Esophagus squamous epithelium (tissue), 5 donors: ENCODE measurements at regions not wholly inside any gene's neighbourhood (a gene's known extent, or its start where the extent isn't known, plus 50 kb on each side); places are given as distances from the start of the nearest gene placed in this dataset.

Experiments used
- DNase-seq: peaks from one replicate; lab custom pipeline; 2025; lab: John Stamatoyannopoulos, UW
- H3K27ac ChIP-seq, 4 donors: fragments of 200-600 bp; sonication (generic); one replicate each; pipeline ENCODE4 v1.5.1; 2016 to 2019; ENCODE audit warnings: mild to moderate bottlenecking in 1 of 4
- H3K27me3 ChIP-seq, 4 donors: fragments of 200-600 bp; sonication (generic); 1 replicate in 3 of 4; 2 replicates in 1 of 4; pipeline versions ENCODE4 v1.5.1 to v1.6.0; 2017 to 2021; ENCODE audit warnings: antibody characterized with exemption in 1 of 4
- H3K36me3 ChIP-seq, 3 donors: fragments of 200-600 bp; sonication (generic); one replicate each; pipeline ENCODE4 v1.5.1; 2016 to 2019
- H3K4me1 ChIP-seq, 3 donors: fragments of 200-600 bp; sonication (generic); one replicate each; pipeline ENCODE4 v1.5.1; 2017 to 2019
- H3K4me3 ChIP-seq, 4 donors: fragments of 200-600 bp; sonication (generic); 1 replicate in 3 of 4; 2 replicates in 1 of 4; pipeline ENCODE4 v1.5.1; 2016 to 2019; ENCODE audit warnings: mild to moderate bottlenecking in 2 of 4, moderate library complexity in 1 of 4
- H3K9me3 ChIP-seq, 3 donors: fragments of 200-600 bp; sonication (generic); one replicate each; pipeline ENCODE4 v1.5.1; 2016 to 2019
- CTCF ChIP-seq, 6 experiments: fragments of 450-650 bp in 4 of 6; fragments of 200-600 bp in 2 of 6; sonication (generic) in 2 of 6; IDR thresholded peaks; one replicate each; pipeline ENCODE4 v1.5.1; 2016 to 2019; ENCODE audit warnings: antibody characterized with exemption in 6 of 6, mild to moderate bottlenecking in 4 of 6, moderate library complexity in 4 of 6
- POLR2A ChIP-seq, 4 donors: fragments of 450-650 bp; IDR thresholded peaks; one replicate each; pipeline ENCODE4 v1.6.1; 2017; ENCODE audit warnings: antibody characterized with exemption in 4 of 4, mild to moderate bottlenecking in 4 of 4, moderate library complexity in 3 of 4
- WGBS, 2 donors: methylation state at CpG; one replicate each; pipeline ENCODE4 v1.1.5; 2018; 5-methylcytosine and 5-hydroxymethylcytosine counted together
- intact Hi-C: fragments of 100-400 bp; cut with DNase I; formaldehyde crosslinking; loops from one replicate; pipeline ENCODE4 v1.15.0; 2022
- donor health status: DM: yes; HTN: yes; CAD: no.

GRCh38 chr9:79977510-79978197 lies 405.9 kb downstream of the TLE4 start:
- no peaks in the 10 kb centered on the region for H3K36me3 ChIP-seq
- intact Hi-C loops: no loop called here
- H3K4me1 ChIP-seq: peaks cover 0 to 37% (median 3%) of the 10 kb centered on the region in 3 donors
- DNase-seq: no peak
- no peaks in the 10 kb centered on the region for H3K9me3 ChIP-seq
- WGBS, 2 donors: 27 to 35% methylated on average over 1 of the region's 1 CpG
- H3K27me3 ChIP-seq: no peaks in the 10 kb centered on the region
- H3K27ac ChIP-seq: no peak overlapping the region
- H3K4me3 ChIP-seq: no peak overlapping the region
- TF ChIP-seq CTCF (IDR thresholded peaks at IDR 0.05) (no peak), POLR2A (IDR thresholded peaks at IDR 0.05) (no peak)

- Histone ChIP-seq H3K4me1 (peaks cover 0 to 37% (median 3%) of the 10 kb centered on the region in 3 donors), H3K27me3 (no peaks in the 10 kb centered on the region), H3K36me3 (no peaks in the 10 kb centered on the region), H3K4me3 (no peak overlapping the region), H3K27ac (peak overlapping the region in 1 of 4 donors; percentile 28), H3K9me3 (no peaks in the 10 kb centered on the region)
- WGBS, 2 donors: 66 to 90% methylated on average over 2 to 6 of the region's 10 CpGs
- DNase-seq: no peak
- no peak for TF ChIP-seq POLR2A (IDR thresholded peaks at IDR 0.05)
- no peak for TF ChIP-seq CTCF (IDR thresholded peaks at IDR 0.05)
- intact Hi-C loops: no loop called here
These were observed 405.3 kb downstream of the TLE4 start for GRCh38 chr9:79977074-79977435.

GRCh38 chr9:79976257-79977073 lies 404.7 kb downstream of the TLE4 start:
- TF ChIP-seq CTCF (IDR thresholded peaks at IDR 0.05) (no peak), POLR2A (IDR thresholded peaks at IDR 0.05) (no peak)
- DNase-seq: no peak
- H3K9me3 ChIP-seq: no peaks in the 10 kb centered on the region
- no peak overlapping the region for H3K4me3 ChIP-seq
- peaks cover 0 to 37% (median 3%) of the 10 kb centered on the region in 3 donors for H3K4me1 ChIP-seq
- intact Hi-C loops: no loop called here
- no peaks in the 10 kb centered on the region for H3K36me3 ChIP-seq
- no peak overlapping the region for H3K27ac ChIP-seq
- H3K27me3 ChIP-seq: no peaks in the 10 kb centered on the region
- WGBS, 2 donors: 61 to 70% methylated on average over 15 to 16 of the region's 16 CpGs

GRCh38 chr9:79975621-79976256 lies 404.0 kb downstream of the TLE4 start:
- Histone ChIP-seq H3K9me3 (no peaks in the 10 kb centered on the region), H3K27ac (no peak overlapping the region), H3K4me1 (peaks cover 0 to 37% (median 3%) of the 10 kb centered on the region in 3 donors), H3K36me3 (no peaks in the 10 kb centered on the region), H3K4me3 (no peak overlapping the region), H3K27me3 (no peaks in the 10 kb centered on the region)
- intact Hi-C loops: no loop called here
- 68% methylated on average over 10 of the region's 10 CpGs for WGBS, 2 donors
- DNase-seq: no peak
- TF ChIP-seq CTCF (IDR thresholded peaks at IDR 0.05) (no peak), POLR2A (IDR thresholded peaks at IDR 0.05) (no peak)
